Hepatocyte (in vitro differentiated cells): ENCODE measurements at regions not wholly inside any gene's neighbourhood (a gene's known extent, or its start where the extent isn't known, plus 50 kb on each side); places are given as distances from the start of the nearest gene placed in this dataset.

ENCODE experiments used
- DNase-seq: peaks from one replicate; pipeline ENCODE4 v3.0.0-alpha.2; 2016; ENCODE audit warnings: low spot score
- H2AFZ ChIP-seq: fragments of 200-600 bp; sonication (generic); 2 replicates; pipeline ENCODE4 v1.6.0; 2016; ENCODE audit warnings: antibody characterized with exemption, mild to moderate bottlenecking
- H3K27ac ChIP-seq: fragments of 200-600 bp; sonication (generic); 2 replicates; pipeline ENCODE4 v1.5.1; 2016; ENCODE audit warnings: mild to moderate bottlenecking
- H3K27me3 ChIP-seq: fragments of 200-600 bp; sonication (generic); 2 replicates; pipeline ENCODE4 v1.6.1; 2016
- H3K36me3 ChIP-seq: fragments of 200-600 bp; sonication (generic); replicated peaks from 2 replicates; pipeline ENCODE4 v1.5.1; 2016; ENCODE audit warnings: low read depth; ENCODE audit not compliant: insufficient read depth
- H3K4me1 ChIP-seq: fragments of 200-600 bp; sonication (generic); 2 replicates; pipeline ENCODE4 v1.5.1; 2016; ENCODE audit warnings: mild to moderate bottlenecking, moderate library complexity; ENCODE audit not compliant: insufficient read depth
- H3K4me2 ChIP-seq: fragments of 200-600 bp; sonication (generic); 2 replicates; pipeline ENCODE4 v1.6.0; 2016
- H3K4me3 ChIP-seq: fragments of 200-600 bp; sonication (generic); 2 replicates; pipeline ENCODE4 v1.5.1; 2016; ENCODE audit warnings: mild to moderate bottlenecking
- H3K79me2 ChIP-seq: fragments of 200-600 bp; sonication (generic); 2 replicates; pipeline ENCODE4 v1.6.0; 2017; ENCODE audit warnings: mild to moderate bottlenecking
- H3K9me2 ChIP-seq: fragments of 200-600 bp; sonication (generic); replicated peaks from 2 replicates; pipeline ENCODE4 v1.6.0; 2017; ENCODE audit warnings: mild to moderate bottlenecking; ENCODE audit not compliant: insufficient read depth
- H3K9me3 ChIP-seq: fragments of 200-600 bp; sonication (generic); 2 replicates; pipeline ENCODE4 v1.5.1; 2016; ENCODE audit warnings: low read depth, mild to moderate bottlenecking
- H4K20me1 ChIP-seq: fragments of 200-600 bp; sonication (generic); 2 replicates; pipeline ENCODE4 v1.6.0; 2016; ENCODE audit warnings: mild to moderate bottlenecking; ENCODE audit not compliant: insufficient read depth, poor library complexity, severe bottlenecking
- CTCF ChIP-seq: fragments of 200-600 bp; sonication (generic); IDR thresholded peaks from 2 replicates; pipeline ENCODE4 v1.5.1; 2016; ENCODE audit warnings: antibody characterized with exemption, mild to moderate bottlenecking; ENCODE audit not compliant: poor library complexity
- EZH2 ChIP-seq: fragments of 200-600 bp; sonication (generic); IDR thresholded peaks from 2 replicates; pipeline ENCODE4 v1.6.1; 2016; ENCODE audit warnings: antibody characterized with exemption, mild to moderate bottlenecking, borderline replicate concordance
- EZH2phosphoT487 ChIP-seq: fragments of 200-600 bp; sonication (generic); IDR thresholded peaks from one replicate; pipeline ENCODE4 v1.6.1; 2018; ENCODE audit warnings: antibody characterized with exemption, mild to moderate bottlenecking, low read depth, moderate library complexity; ENCODE audit not compliant: unreplicated experiment, severe bottlenecking
- WGBS: methylation state at CpG from one replicate; pipeline ENCODE4 v1.1.6; 2016; ENCODE audit warnings: low lambda C conversion rate; ENCODE audit errors: missing lambda C conversion rate; 5-methylcytosine and 5-hydroxymethylcytosine counted together

DNA sequence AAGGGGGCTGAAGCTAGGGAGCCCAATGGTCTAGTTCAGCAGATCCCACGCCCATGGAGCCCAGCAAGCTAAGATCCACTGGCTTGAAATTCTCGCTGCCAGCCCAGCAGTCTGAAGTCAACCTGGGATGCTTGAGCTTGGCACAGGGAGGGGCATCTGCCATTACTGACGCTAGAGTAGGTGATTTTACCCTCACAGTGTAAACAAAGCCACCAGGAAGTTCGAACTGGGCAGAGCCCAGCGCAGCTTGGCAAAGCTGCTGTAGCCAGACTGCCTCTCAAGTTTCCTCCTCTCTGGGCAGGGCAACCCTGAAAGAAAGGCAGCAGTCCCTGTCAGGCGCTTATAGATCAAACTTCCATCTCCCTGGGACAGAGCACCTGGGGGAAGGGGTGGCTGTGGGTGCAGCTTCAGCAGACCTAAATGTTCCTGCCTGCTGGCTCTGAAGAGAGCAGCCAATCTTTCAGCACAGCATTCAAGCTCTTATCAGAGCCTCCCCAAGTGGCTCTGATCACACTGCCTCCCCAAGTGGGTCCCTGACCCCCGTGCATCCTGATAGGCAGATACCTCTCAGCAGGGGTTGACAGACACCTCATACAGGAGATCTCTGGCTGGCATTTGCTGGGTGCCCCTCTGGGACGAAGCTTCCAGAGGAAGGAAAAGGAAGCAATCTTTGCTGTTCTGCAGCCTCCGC is 167.8 kb downstream of the CCDC71L start:
- TF ChIP-seq CTCF (no peak), EZH2phosphoT487 (no peak), EZH2 (no peak)
- no peaks in the 10 kb centered on the region for H3K9me2 ChIP-seq
- no peak for DNase-seq
- 88% methylated on average over 9 of the region's 9 CpGs for WGBS
- no peaks in the 10 kb centered on the region for H3K9me3 ChIP-seq
- H4K20me1 ChIP-seq = no peaks in the 10 kb centered on the region
- no peaks in the 10 kb centered on the region for H3K4me1 ChIP-seq
- no peaks in the 10 kb centered on the region for H3K79me2 ChIP-seq
- no peak overlapping the region for H3K27ac ChIP-seq
- no peak overlapping the region for H3K4me2 ChIP-seq
- H3K4me3 ChIP-seq = no peak overlapping the region
- H3K36me3 ChIP-seq = no peaks in the 10 kb centered on the region
- no peak overlapping the region for H2AFZ ChIP-seq
- H3K27me3 ChIP-seq = no peaks in the 10 kb centered on the region

- Histone ChIP-seq H3K79me2 (no peaks in the 10 kb centered on the region), H3K9me2 (no peaks in the 10 kb centered on the region), H3K27me3 (no peaks in the 10 kb centered on the region), H3K4me3 (no peak overlapping the region), H3K27ac (no peak overlapping the region), H3K4me1 (no peaks in the 10 kb centered on the region), H2AFZ (no peak overlapping the region), H3K9me3 (no peaks in the 10 kb centered on the region), H3K36me3 (no peaks in the 10 kb centered on the region), H4K20me1 (no peaks in the 10 kb centered on the region), H3K4me2 (no peak overlapping the region)
- no peak for DNase-seq
- TF ChIP-seq EZH2 (no peak), CTCF (no peak), EZH2phosphoT487 (no peak)
- 71% methylated on average over 5 of the region's 5 CpGs for WGBS
Measured at GRCh38 chr7:106488465-106488864, 172.5 kb downstream of the CCDC71L start.

DNA sequence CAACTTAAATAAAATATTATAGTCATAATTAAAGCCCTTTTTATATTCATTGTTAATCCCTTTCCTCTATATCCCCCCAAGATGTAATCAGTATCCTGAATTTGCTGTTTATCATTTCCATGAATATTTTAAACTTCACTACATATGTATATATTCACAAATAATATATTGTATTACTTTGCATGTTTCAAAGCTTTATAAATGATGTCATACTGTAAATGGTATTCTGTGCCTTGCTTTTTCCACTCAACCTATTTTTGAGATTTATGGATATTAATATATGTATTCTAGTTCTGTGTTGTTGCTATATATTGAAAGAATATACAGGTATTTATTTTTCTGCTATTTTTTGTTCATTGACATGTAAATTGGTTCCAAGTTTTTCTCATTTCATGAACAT is 173.1 kb downstream of the CCDC71L start:
- no peaks in the 10 kb centered on the region for H3K79me2 ChIP-seq
- no peak overlapping the region for H3K4me2 ChIP-seq
- H3K36me3 ChIP-seq = no peaks in the 10 kb centered on the region
- H3K27me3 ChIP-seq = no peaks in the 10 kb centered on the region
- H4K20me1 ChIP-seq = no peaks in the 10 kb centered on the region
- H2AFZ ChIP-seq = no peak overlapping the region
- no peak for TF ChIP-seq EZH2
- DNase-seq = no peak
- no peaks in the 10 kb centered on the region for H3K9me3 ChIP-seq
- no peak overlapping the region for H3K4me3 ChIP-seq
- H3K27ac ChIP-seq = no peak overlapping the region
- H3K9me2 ChIP-seq = no peaks in the 10 kb centered on the region
- no peaks in the 10 kb centered on the region for H3K4me1 ChIP-seq

GRCh38 chr7:106486331-106486730 is 174.6 kb downstream of the CCDC71L start:
- H3K79me2 ChIP-seq = no peaks in the 10 kb centered on the region
- H3K9me2 ChIP-seq = no peaks in the 10 kb centered on the region
- DNase-seq = no peak
- no peak overlapping the region for H2AFZ ChIP-seq
- no peaks in the 10 kb centered on the region for H3K27me3 ChIP-seq
- 89% methylated on average over 3 of the region's 3 CpGs for WGBS
- no peaks in the 10 kb centered on the region for H3K4me1 ChIP-seq
- no peaks in the 10 kb centered on the region for H3K36me3 ChIP-seq
- no peak for TF ChIP-seq EZH2
- no peak for TF ChIP-seq CTCF
- TF ChIP-seq EZH2phosphoT487 = no peak
- H3K4me2 ChIP-seq = no peak overlapping the region
- H4K20me1 ChIP-seq = no peaks in the 10 kb centered on the region
- no peak overlapping the region for H3K4me3 ChIP-seq
- H3K27ac ChIP-seq = no peak overlapping the region
- no peaks in the 10 kb centered on the region for H3K9me3 ChIP-seq
